Astrocyte (in vitro differentiated cells and primary cell): ENCODE measurements at regions not wholly inside any gene's neighbourhood (a gene's known extent, or its start where the extent isn't known, plus 50 kb on each side); places are given as distances from the start of the nearest gene placed in this dataset.

Experiments
- EZH2 ChIP-seq: IDR thresholded peaks from 2 replicates; pipeline ENCODE4 v1.6.1; 2012; ENCODE audit warnings: mild to moderate bottlenecking, low read length, inconsistent platforms; ENCODE audit not compliant: insufficient read depth
- TF ChIP-seq, protein P1 (sequence below): IDR thresholded peaks from 2 replicates; pipeline ENCODE4 v1.5.1; 2011; ENCODE audit warnings: low read depth, mild to moderate bottlenecking, inconsistent platforms, low read length, moderate library complexity; ENCODE audit not compliant: insufficient read depth

- TF ChIP-seq, protein P1, sequence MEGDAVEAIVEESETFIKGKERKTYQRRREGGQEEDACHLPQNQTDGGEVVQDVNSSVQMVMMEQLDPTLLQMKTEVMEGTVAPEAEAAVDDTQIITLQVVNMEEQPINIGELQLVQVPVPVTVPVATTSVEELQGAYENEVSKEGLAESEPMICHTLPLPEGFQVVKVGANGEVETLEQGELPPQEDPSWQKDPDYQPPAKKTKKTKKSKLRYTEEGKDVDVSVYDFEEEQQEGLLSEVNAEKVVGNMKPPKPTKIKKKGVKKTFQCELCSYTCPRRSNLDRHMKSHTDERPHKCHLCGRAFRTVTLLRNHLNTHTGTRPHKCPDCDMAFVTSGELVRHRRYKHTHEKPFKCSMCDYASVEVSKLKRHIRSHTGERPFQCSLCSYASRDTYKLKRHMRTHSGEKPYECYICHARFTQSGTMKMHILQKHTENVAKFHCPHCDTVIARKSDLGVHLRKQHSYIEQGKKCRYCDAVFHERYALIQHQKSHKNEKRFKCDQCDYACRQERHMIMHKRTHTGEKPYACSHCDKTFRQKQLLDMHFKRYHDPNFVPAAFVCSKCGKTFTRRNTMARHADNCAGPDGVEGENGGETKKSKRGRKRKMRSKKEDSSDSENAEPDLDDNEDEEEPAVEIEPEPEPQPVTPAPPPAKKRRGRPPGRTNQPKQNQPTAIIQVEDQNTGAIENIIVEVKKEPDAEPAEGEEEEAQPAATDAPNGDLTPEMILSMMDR, result no peak
- TF ChIP-seq EZH2, result no peak
Observed at GRCh38 chr2:19653509-19653908, 248.3 kb downstream of the TTC32 start.
